HAP-1 (cell line): ENCODE measurements at regions not wholly inside any gene's neighbourhood (a gene's known extent, or its start where the extent isn't known, plus 50 kb on each side); places are given as distances from the start of the nearest gene placed in this dataset.

Source experiments
- DNase-seq, 2 experiments: peaks; one replicate each; pipeline ENCODE4 v3.0.0-alpha.2; 2016 to 2020; ENCODE audit warnings: low spot score in 2 of 2
- H3K27me3 ChIP-seq: fragments of 250-450 bp; sonication (Bioruptor Pico); 2 replicates; pipeline ENCODE4 v1.5.1; 2020; ENCODE audit warnings: low read depth, mild to moderate bottlenecking, moderate library complexity
- H3K36me3 ChIP-seq: fragments of 250-450 bp; sonication (Bioruptor Pico); replicated peaks from 2 replicates; pipeline ENCODE4 v1.5.1; 2020; ENCODE audit warnings: mild to moderate bottlenecking
- H3K4me1 ChIP-seq: fragments of 250-450 bp; sonication (Bioruptor Pico); 2 replicates; pipeline ENCODE4 v1.5.1; 2020; ENCODE audit warnings: mild to moderate bottlenecking
- H3K4me3 ChIP-seq: fragments of 250-450 bp; sonication (Bioruptor Pico); 2 replicates; pipeline ENCODE4 v1.5.1; 2020; ENCODE audit warnings: mild to moderate bottlenecking, moderate library complexity
- H3K9me3 ChIP-seq: fragments of 250-450 bp; sonication (Bioruptor Pico); 2 replicates; pipeline ENCODE4 v1.5.1; 2020; ENCODE audit warnings: mild to moderate bottlenecking, moderate library complexity
- in situ Hi-C: fragments of 300-500 bp; cut with MboI; formaldehyde crosslinking; loops from 3 replicates; pipeline ENCODE4 v1.14.3; 2020; ENCODE audit warnings: low sequenced_read_pairs, inconsistent platforms, mixed read lengths

- no peaks in the 10 kb centered on the region for H3K36me3 ChIP-seq
- H3K9me3 ChIP-seq = no peaks in the 10 kb centered on the region
- H3K27me3 ChIP-seq = no peaks in the 10 kb centered on the region
- peaks cover 8% of the 10 kb centered on the region; the same call in 1 of the 2 replicates for H3K4me1 ChIP-seq
- DNase-seq = no peak
- no peak overlapping the region for H3K4me3 ChIP-seq
- in situ Hi-C loops = no loop called here
Measured at GRCh38 chr3:106810300-106810875, 566.9 kb upstream of the CCDC54 start.

- DNase-seq = no peak
- H3K36me3 ChIP-seq = no peaks in the 10 kb centered on the region
- H3K9me3 ChIP-seq = no peaks in the 10 kb centered on the region
- in situ Hi-C loops = no loop called here
- H3K4me1 ChIP-seq = peaks cover 8% of the 10 kb centered on the region; the same call in 1 of the 2 replicates
- H3K27me3 ChIP-seq = no peaks in the 10 kb centered on the region
- H3K4me3 ChIP-seq = no peak overlapping the region
Measured at GRCh38 chr3:106811376-106811775, 565.9 kb upstream of the CCDC54 start.

- Histone ChIP-seq H3K36me3 (no peaks in the 10 kb centered on the region), H3K4me3 (no peak overlapping the region), H3K27me3 (no peaks in the 10 kb centered on the region), H3K9me3 (no peaks in the 10 kb centered on the region), H3K4me1 (peaks cover 8% of the 10 kb centered on the region; the same call in 1 of the 2 replicates)
- DNase-seq = no peak
- in situ Hi-C loops = no loop called here
Measured at GRCh38 chr3:106813742-106814141, 563.5 kb upstream of the CCDC54 start.

GRCh38 chr3:106814231-106814630, 563.0 kb upstream of the CCDC54 start:
- in situ Hi-C loops = no loop called here

GRCh38 chr3:106816838-106817237, 560.4 kb upstream of the CCDC54 start:
- H3K4me3 ChIP-seq = no peak overlapping the region
- H3K9me3 ChIP-seq = no peaks in the 10 kb centered on the region
- H3K27me3 ChIP-seq = no peaks in the 10 kb centered on the region
- no peaks in the 10 kb centered on the region for H3K36me3 ChIP-seq
- DNase-seq = no peak
- in situ Hi-C loops = no loop called here
- H3K4me1 ChIP-seq = peaks cover under 1% of the 10 kb centered on the region; the same call in 1 of the 2 replicates

More at GRCh38 chr3:106814231-106814630, 563.0 kb upstream of the CCDC54 start:
- no peak overlapping the region for H3K4me3 ChIP-seq
- H3K27me3 ChIP-seq = no peaks in the 10 kb centered on the region
- no peaks in the 10 kb centered on the region for H3K36me3 ChIP-seq
- no peaks in the 10 kb centered on the region for H3K9me3 ChIP-seq
- peaks cover 8% of the 10 kb centered on the region; the same call in 1 of the 2 replicates for H3K4me1 ChIP-seq
- DNase-seq = peak in 1 of 2 experiments; percentile 12

GRCh38 chr3:106817706-106818105, 559.5 kb upstream of the CCDC54 start:
- Histone ChIP-seq H3K4me1 (no peaks in the 10 kb centered on the region), H3K9me3 (no peaks in the 10 kb centered on the region), H3K4me3 (no peak overlapping the region), H3K36me3 (no peaks in the 10 kb centered on the region), H3K27me3 (no peaks in the 10 kb centered on the region)
- in situ Hi-C loops = no loop called here
- no peak for DNase-seq

- Histone ChIP-seq H3K4me1 (no peaks in the 10 kb centered on the region), H3K36me3 (no peaks in the 10 kb centered on the region), H3K27me3 (no peaks in the 10 kb centered on the region), H3K4me3 (no peak overlapping the region), H3K9me3 (no peaks in the 10 kb centered on the region)
- in situ Hi-C loops = no loop called here
- no peak for DNase-seq
Measured at GRCh38 chr3:106819440-106819839, 557.8 kb upstream of the CCDC54 start.

GRCh38 chr3:106820726-106821362, 556.4 kb upstream of the CCDC54 start:
- peaks cover 9% of the 10 kb centered on the region for H3K4me1 ChIP-seq
- no peak overlapping the region for H3K4me3 ChIP-seq
- H3K27me3 ChIP-seq = no peaks in the 10 kb centered on the region
- in situ Hi-C loops = no loop called here
- no peaks in the 10 kb centered on the region for H3K36me3 ChIP-seq
- DNase-seq = no peak
- H3K9me3 ChIP-seq = no peaks in the 10 kb centered on the region

GRCh38 chr3:106821801-106822200, 555.4 kb upstream of the CCDC54 start:
- no peak for DNase-seq
- no peaks in the 10 kb centered on the region for H3K36me3 ChIP-seq
- in situ Hi-C loops = no loop called here
- no peaks in the 10 kb centered on the region for H3K9me3 ChIP-seq
- no peak overlapping the region for H3K4me3 ChIP-seq
- peaks cover 17% of the 10 kb centered on the region for H3K4me1 ChIP-seq
- H3K27me3 ChIP-seq = no peaks in the 10 kb centered on the region

- Histone ChIP-seq H3K4me1 (peaks cover 21% of the 10 kb centered on the region), H3K36me3 (no peaks in the 10 kb centered on the region), H3K4me3 (no peak overlapping the region), H3K27me3 (no peaks in the 10 kb centered on the region), H3K9me3 (no peaks in the 10 kb centered on the region)
- in situ Hi-C loops = no loop called here
- no peak for DNase-seq
Measured at GRCh38 chr3:106822204-106822603, 555.0 kb upstream of the CCDC54 start.

GRCh38 chr3:106823701-106824100, 553.5 kb upstream of the CCDC54 start:
- Histone ChIP-seq H3K9me3 (no peaks in the 10 kb centered on the region), H3K36me3 (no peaks in the 10 kb centered on the region), H3K27me3 (no peaks in the 10 kb centered on the region), H3K4me3 (no peak overlapping the region), H3K4me1 (peaks cover 23% of the 10 kb centered on the region)
- no peak for DNase-seq
- in situ Hi-C loops = no loop called here

GRCh38 chr3:106824856-106825255, 552.4 kb upstream of the CCDC54 start:
- Histone ChIP-seq H3K36me3 (no peaks in the 10 kb centered on the region), H3K9me3 (no peaks in the 10 kb centered on the region), H3K4me1 (peaks cover 28% of the 10 kb centered on the region), H3K27me3 (no peaks in the 10 kb centered on the region), H3K4me3 (no peak overlapping the region)
- in situ Hi-C loops = no loop called here
- peak in 1 of 2 experiments; percentile 31 for DNase-seq

- in situ Hi-C loops = no loop called here
- peak; percentile 51 to 68 for DNase-seq
- Histone ChIP-seq H3K36me3 (no peaks in the 10 kb centered on the region), H3K9me3 (no peaks in the 10 kb centered on the region), H3K4me3 (no peak overlapping the region), H3K27me3 (no peaks in the 10 kb centered on the region), H3K4me1 (peaks cover 36% of the 10 kb centered on the region)
Measured at GRCh38 chr3:106825962-106826605, 551.2 kb upstream of the CCDC54 start.

- Histone ChIP-seq H3K4me1 (peaks cover 36% of the 10 kb centered on the region), H3K27me3 (no peaks in the 10 kb centered on the region)
- no peak for DNase-seq
Measured at GRCh38 chr3:106826791-106827311, 550.4 kb upstream of the CCDC54 start.

More at GRCh38 chr3:106826791-106827311, 550.4 kb upstream of the CCDC54 start:
- H3K9me3 ChIP-seq = peaks cover 2% of the 10 kb centered on the region; the same call in 1 of the 2 replicates
- no peaks in the 10 kb centered on the region for H3K36me3 ChIP-seq
- H3K4me3 ChIP-seq = no peak overlapping the region
- in situ Hi-C loops = no loop called here
